ENCODE measurements at regions not wholly inside any gene's neighbourhood (a gene's known extent, or its start where the extent isn't known, plus 50 kb on each side); places are given as distances from the start of the nearest gene placed in this dataset.

GRCh38 chr9:14530841-14531240 lies 162.4 kb downstream of the ZDHHC21 start:
- Histone ChIP-seq H3K9ac (ENCODE audit: low read depth, low read length) (no peak overlapping the region), H3K27me3 (ENCODE audit: insufficient read depth, low read length) (no peaks in the 10 kb centered on the region), H3K36me3 (ENCODE audit: insufficient read depth, low read length) (no peaks in the 10 kb centered on the region), H3K4me3 (ENCODE audit: low read length) (no peak overlapping the region), H3K4me1 (ENCODE audit: insufficient read depth, low read length) (peaks cover 52% of the 10 kb centered on the region), H3K9me3 (ENCODE audit: insufficient read depth, low read depth, low read length) (no peaks in the 10 kb centered on the region), H3K27ac (ENCODE audit: low read depth, low read length) (no peak overlapping the region)
- WGBS = 90% methylated on average over 3 of the region's 4 CpGs

- Histone ChIP-seq H3K27me3 (ENCODE audit: insufficient read depth, low read length) (no peaks in the 10 kb centered on the region), H3K27ac (ENCODE audit: low read depth, low read length) (no peak overlapping the region), H3K9me3 (ENCODE audit: insufficient read depth, low read depth, low read length) (no peaks in the 10 kb centered on the region), H3K4me1 (ENCODE audit: insufficient read depth, low read length) (peaks cover 52% of the 10 kb centered on the region), H3K4me3 (ENCODE audit: low read length) (no peak overlapping the region), H3K36me3 (ENCODE audit: insufficient read depth, low read length) (no peaks in the 10 kb centered on the region), H3K9ac (ENCODE audit: low read depth, low read length) (no peak overlapping the region)
- 58% methylated on average over 6 of the region's 6 CpGs for WGBS
Measured at GRCh38 chr9:14530366-14530765, 162.9 kb downstream of the ZDHHC21 start.

- 87% methylated on average over 4 of the region's 4 CpGs for WGBS
- Histone ChIP-seq H3K27me3 (ENCODE audit: insufficient read depth, low read length) (no peaks in the 10 kb centered on the region), H3K4me3 (ENCODE audit: low read length) (no peak overlapping the region), H3K9me3 (ENCODE audit: insufficient read depth, low read depth, low read length) (no peaks in the 10 kb centered on the region), H3K36me3 (ENCODE audit: insufficient read depth, low read length) (no peaks in the 10 kb centered on the region), H3K27ac (ENCODE audit: low read depth, low read length) (no peak overlapping the region), H3K4me1 (ENCODE audit: insufficient read depth, low read length) (peaks cover 45% of the 10 kb centered on the region), H3K9ac (ENCODE audit: low read depth, low read length) (no peak overlapping the region)
Measured at GRCh38 chr9:14529629-14530028, 163.6 kb downstream of the ZDHHC21 start.

GRCh38 chr9:14529054-14529453 lies 164.2 kb downstream of the ZDHHC21 start:
- no peak overlapping the region for H3K9ac ChIP-seq (ENCODE audit: low read depth, low read length)
- no peak overlapping the region for H3K4me3 ChIP-seq (ENCODE audit: low read length)
- peaks cover 40% of the 10 kb centered on the region for H3K4me1 ChIP-seq (ENCODE audit: insufficient read depth, low read length)
- no peaks in the 10 kb centered on the region for H3K27me3 ChIP-seq (ENCODE audit: insufficient read depth, low read length)
- no peaks in the 10 kb centered on the region for H3K9me3 ChIP-seq (ENCODE audit: insufficient read depth, low read depth, low read length)
- WGBS = 85% methylated on average over 2 of the region's 3 CpGs
- H3K36me3 ChIP-seq (ENCODE audit: insufficient read depth, low read length) = no peaks in the 10 kb centered on the region
- H3K27ac ChIP-seq (ENCODE audit: low read depth, low read length) = no peak overlapping the region

GRCh38 chr9:14526504-14526903 lies 166.7 kb downstream of the ZDHHC21 start:
- H3K4me3 ChIP-seq (ENCODE audit: low read length) = no peak overlapping the region
- WGBS = 90% methylated on average over 4 of the region's 4 CpGs
- peaks cover 18% of the 10 kb centered on the region for H3K4me1 ChIP-seq (ENCODE audit: insufficient read depth, low read length)
- H3K9ac ChIP-seq (ENCODE audit: low read depth, low read length) = no peak overlapping the region
- H3K36me3 ChIP-seq (ENCODE audit: insufficient read depth, low read length) = no peaks in the 10 kb centered on the region
- no peaks in the 10 kb centered on the region for H3K27me3 ChIP-seq (ENCODE audit: insufficient read depth, low read length)
- no peak overlapping the region for H3K27ac ChIP-seq (ENCODE audit: low read depth, low read length)
- no peaks in the 10 kb centered on the region for H3K9me3 ChIP-seq (ENCODE audit: insufficient read depth, low read depth, low read length)

- H3K4me3 ChIP-seq (ENCODE audit: low read length) = no peak overlapping the region
- no peak overlapping the region for H3K27ac ChIP-seq (ENCODE audit: low read depth, low read length)
- WGBS = 94% methylated on average over 6 of the region's 6 CpGs
- no peak overlapping the region for H3K9ac ChIP-seq (ENCODE audit: low read depth, low read length)
- H3K36me3 ChIP-seq (ENCODE audit: insufficient read depth, low read length) = no peaks in the 10 kb centered on the region
- no peaks in the 10 kb centered on the region for H3K27me3 ChIP-seq (ENCODE audit: insufficient read depth, low read length)
- H3K4me1 ChIP-seq (ENCODE audit: insufficient read depth, low read length) = peaks cover 11% of the 10 kb centered on the region
- no peaks in the 10 kb centered on the region for H3K9me3 ChIP-seq (ENCODE audit: insufficient read depth, low read depth, low read length)
Measured at GRCh38 chr9:14525856-14526255, 167.4 kb downstream of the ZDHHC21 start.

GRCh38 chr9:14524873-14525515 lies 168.2 kb downstream of the ZDHHC21 start:
- Histone ChIP-seq H3K27me3 (ENCODE audit: insufficient read depth, low read length) (no peaks in the 10 kb centered on the region), H3K4me3 (ENCODE audit: low read length) (no peak overlapping the region), H3K27ac (ENCODE audit: low read depth, low read length) (no peak overlapping the region), H3K9ac (ENCODE audit: low read depth, low read length) (no peak overlapping the region), H3K36me3 (ENCODE audit: insufficient read depth, low read length) (no peaks in the 10 kb centered on the region), H3K9me3 (ENCODE audit: insufficient read depth, low read depth, low read length) (no peaks in the 10 kb centered on the region), H3K4me1 (ENCODE audit: insufficient read depth, low read length) (peaks cover 3% of the 10 kb centered on the region; the same call in 1 of the 2 replicates)
- 92% methylated on average over 8 of the region's 8 CpGs for WGBS

- Histone ChIP-seq H3K27me3 (ENCODE audit: insufficient read depth, low read length) (no peaks in the 10 kb centered on the region), H3K9ac (ENCODE audit: low read depth, low read length) (no peak overlapping the region)
- WGBS = 97% methylated on average over 6 of the region's 6 CpGs
Measured at GRCh38 chr9:14523545-14523944, 169.7 kb downstream of the ZDHHC21 start.

GRCh38 chr9:14522627-14523379 lies 170.4 kb downstream of the ZDHHC21 start:
- Histone ChIP-seq H3K27ac (ENCODE audit: low read depth, low read length) (no peak overlapping the region), H3K36me3 (ENCODE audit: insufficient read depth, low read length) (no peaks in the 10 kb centered on the region), H3K9ac (ENCODE audit: low read depth, low read length) (no peak overlapping the region), H3K4me1 (ENCODE audit: insufficient read depth, low read length) (no peaks in the 10 kb centered on the region), H3K9me3 (ENCODE audit: insufficient read depth, low read depth, low read length) (no peaks in the 10 kb centered on the region), H3K27me3 (ENCODE audit: insufficient read depth, low read length) (no peaks in the 10 kb centered on the region), H3K4me3 (ENCODE audit: low read length) (no peak overlapping the region)
- 93% methylated on average over 3 of the region's 3 CpGs for WGBS

More at GRCh38 chr9:14523545-14523944, 169.7 kb downstream of the ZDHHC21 start:
- H3K27ac ChIP-seq (ENCODE audit: low read depth, low read length) = no peak overlapping the region
- no peaks in the 10 kb centered on the region for H3K36me3 ChIP-seq (ENCODE audit: insufficient read depth, low read length)
- H3K9me3 ChIP-seq (ENCODE audit: insufficient read depth, low read depth, low read length) = no peaks in the 10 kb centered on the region
- no peaks in the 10 kb centered on the region for H3K4me1 ChIP-seq (ENCODE audit: insufficient read depth, low read length)
- H3K4me3 ChIP-seq (ENCODE audit: low read length) = no peak overlapping the region

GRCh38 chr9:14520341-14520740 lies 172.9 kb downstream of the ZDHHC21 start:
- no peaks in the 10 kb centered on the region for H3K36me3 ChIP-seq (ENCODE audit: insufficient read depth, low read length)
- H3K4me1 ChIP-seq (ENCODE audit: insufficient read depth, low read length) = peaks cover 20% of the 10 kb centered on the region
- no peak overlapping the region for H3K27ac ChIP-seq (ENCODE audit: low read depth, low read length)
- no peaks in the 10 kb centered on the region for H3K9me3 ChIP-seq (ENCODE audit: insufficient read depth, low read depth, low read length)
- H3K4me3 ChIP-seq (ENCODE audit: low read length) = no peak overlapping the region
- WGBS = 99% methylated on average over 2 of the region's 2 CpGs
- no peak overlapping the region for H3K9ac ChIP-seq (ENCODE audit: low read depth, low read length)
- no peaks in the 10 kb centered on the region for H3K27me3 ChIP-seq (ENCODE audit: insufficient read depth, low read length)

- H3K4me3 ChIP-seq (ENCODE audit: low read length) = no peak overlapping the region
- no peak overlapping the region for H3K9ac ChIP-seq (ENCODE audit: low read depth, low read length)
- 94% methylated on average over 4 of the region's 4 CpGs for WGBS
- no peak overlapping the region for H3K27ac ChIP-seq (ENCODE audit: low read depth, low read length)
- no peaks in the 10 kb centered on the region for H3K27me3 ChIP-seq (ENCODE audit: insufficient read depth, low read length)
- peaks cover 23% of the 10 kb centered on the region for H3K4me1 ChIP-seq (ENCODE audit: insufficient read depth, low read length)
- no peaks in the 10 kb centered on the region for H3K36me3 ChIP-seq (ENCODE audit: insufficient read depth, low read length)
- no peaks in the 10 kb centered on the region for H3K9me3 ChIP-seq (ENCODE audit: insufficient read depth, low read depth, low read length)
Measured at GRCh38 chr9:14517154-14517906, 175.9 kb downstream of the ZDHHC21 start.
